Memory B cell (primary cell): ENCODE measurements at regions not wholly inside any gene's neighbourhood (a gene's known extent, or its start where the extent isn't known, plus 50 kb on each side); places are given as distances from the start of the nearest gene placed in this dataset.

ENCODE experiments used
- ATAC-seq: fragments of 150-1000 bp; cut with Tn5 transposase; 2 replicates; pipeline ENCODE4 v1.10.0; 2021; ENCODE audit warnings: low read depth, mild to moderate bottlenecking, moderate library complexity
- DNase-seq, 2 donors: peaks; one replicate each; pipeline ENCODE4 v3.0.0; 2022; ENCODE audit warnings: low spot score in 2 of 2
- H3K27ac Mint-ChIP-seq: one replicate; pipeline ENCODE4 v1.8.0; 2022; ENCODE audit warnings: mild to moderate bottlenecking, moderate library complexity, mixed read lengths
- H3K27me3 Mint-ChIP-seq: one replicate; pipeline ENCODE4 v1.8.0; 2022; ENCODE audit warnings: mixed read lengths
- H3K36me3 Mint-ChIP-seq: one replicate; pipeline ENCODE4 v1.8.0; 2022; ENCODE audit warnings: mild to moderate bottlenecking, mixed read lengths
- H3K4me1 Mint-ChIP-seq: one replicate; pipeline ENCODE4 v1.8.0; 2022; ENCODE audit warnings: mixed read lengths
- H3K4me3 Mint-ChIP-seq: one replicate; pipeline ENCODE4 v1.8.0; 2022; ENCODE audit warnings: mild to moderate bottlenecking, moderate library complexity, mixed read lengths
- H3K9me3 Mint-ChIP-seq: one replicate; pipeline ENCODE4 v1.8.0; 2022; ENCODE audit warnings: mixed read lengths

DNA sequence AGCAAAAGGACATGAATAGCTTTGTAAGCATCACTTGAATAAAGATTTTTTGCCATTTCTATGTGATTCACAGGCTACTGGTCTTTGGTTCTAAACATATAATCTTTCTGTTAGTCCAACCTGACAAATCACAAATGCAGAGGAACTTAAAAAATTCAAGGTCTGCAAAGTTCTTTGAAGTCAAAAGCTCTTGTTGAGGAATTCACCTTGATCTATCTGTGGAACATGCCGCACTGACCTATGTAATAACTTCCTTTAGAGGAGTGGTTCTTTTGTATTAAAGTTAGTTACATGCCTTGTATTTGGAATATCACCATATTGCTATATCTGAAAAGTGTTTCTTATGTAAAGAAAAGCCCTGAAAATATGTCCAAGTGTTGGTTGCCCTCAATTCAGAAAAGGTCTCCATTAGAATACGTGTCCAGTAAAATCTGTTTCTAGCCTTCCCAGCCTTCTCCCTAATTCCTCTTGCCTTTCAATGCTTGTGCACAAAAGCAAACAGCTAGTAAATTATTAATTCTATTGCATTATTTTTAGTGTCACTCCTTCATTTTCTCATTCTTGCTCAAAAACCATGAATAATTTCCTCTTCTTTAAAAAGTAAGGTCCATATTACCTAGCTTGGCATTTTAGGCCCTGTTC, 1192.8 kb downstream of the FLRT2 start:
- peaks cover 13% of the 10 kb centered on the region for H3K9me3 Mint-ChIP-seq
- H3K36me3 Mint-ChIP-seq = no peaks in the 10 kb centered on the region
- DNase-seq = no peak
- no peaks in the 10 kb centered on the region for H3K27me3 Mint-ChIP-seq
- no peak overlapping the region for H3K27ac Mint-ChIP-seq
- no peaks in the 10 kb centered on the region for H3K4me1 Mint-ChIP-seq
- ATAC-seq = no peak
- H3K4me3 Mint-ChIP-seq = no peak overlapping the region

DNA sequence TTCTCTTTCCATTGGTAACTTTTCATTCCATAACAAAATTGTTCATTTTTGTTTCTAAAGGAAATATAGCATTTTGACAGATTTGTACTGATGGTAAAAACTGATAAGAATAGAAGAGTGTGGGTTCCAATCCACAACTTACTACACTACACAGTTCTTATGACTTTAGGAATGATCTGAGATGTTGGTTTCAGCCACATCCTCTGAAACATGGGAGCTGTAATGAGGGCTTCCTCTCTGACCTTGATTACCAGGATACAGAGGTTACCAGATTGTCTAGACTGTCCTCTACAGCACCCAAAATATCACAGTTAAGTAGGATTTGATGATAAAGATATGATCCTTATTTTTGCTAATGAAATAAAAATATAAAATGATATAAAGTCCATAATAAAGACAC, 1184.6 kb downstream of the FLRT2 start:
- Mint-ChIP-seq H3K4me3 (no peak overlapping the region), H3K9me3 (peaks cover 5% of the 10 kb centered on the region), H3K4me1 (no peaks in the 10 kb centered on the region), H3K36me3 (no peaks in the 10 kb centered on the region), H3K27me3 (no peaks in the 10 kb centered on the region), H3K27ac (no peak overlapping the region)
- no peak for ATAC-seq
- no peak for DNase-seq

DNA sequence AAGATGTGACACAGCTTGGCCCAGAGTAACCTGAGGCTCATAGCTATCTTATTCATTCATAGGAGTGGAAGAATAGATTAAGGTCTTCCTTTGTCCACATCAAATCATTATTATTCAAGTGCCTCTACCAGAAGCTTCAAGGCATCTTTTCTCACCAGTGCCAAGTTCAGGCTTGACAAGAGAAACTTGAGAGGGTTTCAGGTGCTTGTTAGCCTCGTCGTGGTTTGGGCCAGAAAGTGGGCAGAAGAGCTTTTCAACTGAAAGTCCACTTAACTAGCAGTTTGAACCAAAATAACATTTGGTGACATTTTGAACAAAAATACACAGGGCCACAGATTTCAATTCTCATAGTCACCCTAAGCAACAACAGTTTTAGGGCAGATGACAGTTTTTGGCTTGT, 1184.2 kb downstream of the FLRT2 start:
- H3K4me3 Mint-ChIP-seq = no peak overlapping the region
- ATAC-seq (no peak), DNase-seq (no peak)
- H3K27me3 Mint-ChIP-seq = no peaks in the 10 kb centered on the region
- H3K9me3 Mint-ChIP-seq = peaks cover 5% of the 10 kb centered on the region
- no peaks in the 10 kb centered on the region for H3K36me3 Mint-ChIP-seq
- H3K4me1 Mint-ChIP-seq = no peaks in the 10 kb centered on the region
- H3K27ac Mint-ChIP-seq = no peak overlapping the region

DNA sequence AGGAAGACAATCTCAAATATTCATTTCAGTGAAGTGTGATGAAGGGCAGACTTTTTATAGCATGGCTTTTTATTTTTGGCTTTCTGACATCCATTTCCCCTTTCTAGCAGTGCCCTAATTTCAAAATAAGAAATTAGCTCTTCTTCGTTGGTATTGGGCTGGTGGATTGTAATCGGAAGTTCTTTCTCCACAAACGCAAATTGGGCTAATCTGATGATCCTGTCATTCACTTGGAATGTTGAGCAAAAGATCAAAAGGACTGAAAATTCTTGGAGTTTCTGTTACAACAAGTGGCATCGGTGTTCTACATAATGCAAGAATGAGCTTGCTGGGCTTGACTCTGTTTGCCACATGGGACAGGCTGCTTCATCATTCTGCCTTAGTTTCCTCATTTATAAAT, 1182.8 kb downstream of the FLRT2 start:
- DNase-seq (no peak), ATAC-seq (no peak)
- H3K4me1 Mint-ChIP-seq = no peaks in the 10 kb centered on the region
- no peaks in the 10 kb centered on the region for H3K27me3 Mint-ChIP-seq
- H3K27ac Mint-ChIP-seq = no peak overlapping the region
- H3K36me3 Mint-ChIP-seq = no peaks in the 10 kb centered on the region
- peaks cover 5% of the 10 kb centered on the region for H3K9me3 Mint-ChIP-seq
- no peak overlapping the region for H3K4me3 Mint-ChIP-seq

DNA sequence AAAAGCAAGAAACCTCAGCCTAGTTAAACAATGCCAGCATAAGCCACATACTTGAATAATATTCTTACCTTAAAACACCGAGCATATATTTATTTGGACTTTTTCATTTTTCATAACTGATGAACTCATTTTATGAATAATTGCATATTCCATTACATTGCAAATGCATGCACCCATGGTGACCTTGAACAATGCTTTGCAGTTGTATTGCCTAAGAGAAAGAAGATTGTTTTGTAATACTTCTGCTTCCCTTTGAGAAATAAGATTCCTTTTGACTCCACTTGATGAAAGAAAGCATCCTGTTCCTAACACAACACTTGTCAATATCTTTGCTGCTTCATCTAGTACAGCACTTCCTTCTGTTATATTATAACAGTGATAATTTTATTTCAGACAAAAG, 1182.2 kb downstream of the FLRT2 start:
- DNase-seq (no peak), ATAC-seq (no peak)
- H3K36me3 Mint-ChIP-seq = no peaks in the 10 kb centered on the region
- H3K9me3 Mint-ChIP-seq = peaks cover 5% of the 10 kb centered on the region
- H3K27me3 Mint-ChIP-seq = no peaks in the 10 kb centered on the region
- H3K4me1 Mint-ChIP-seq = no peaks in the 10 kb centered on the region
- no peak overlapping the region for H3K27ac Mint-ChIP-seq
- H3K4me3 Mint-ChIP-seq = no peak overlapping the region

DNA sequence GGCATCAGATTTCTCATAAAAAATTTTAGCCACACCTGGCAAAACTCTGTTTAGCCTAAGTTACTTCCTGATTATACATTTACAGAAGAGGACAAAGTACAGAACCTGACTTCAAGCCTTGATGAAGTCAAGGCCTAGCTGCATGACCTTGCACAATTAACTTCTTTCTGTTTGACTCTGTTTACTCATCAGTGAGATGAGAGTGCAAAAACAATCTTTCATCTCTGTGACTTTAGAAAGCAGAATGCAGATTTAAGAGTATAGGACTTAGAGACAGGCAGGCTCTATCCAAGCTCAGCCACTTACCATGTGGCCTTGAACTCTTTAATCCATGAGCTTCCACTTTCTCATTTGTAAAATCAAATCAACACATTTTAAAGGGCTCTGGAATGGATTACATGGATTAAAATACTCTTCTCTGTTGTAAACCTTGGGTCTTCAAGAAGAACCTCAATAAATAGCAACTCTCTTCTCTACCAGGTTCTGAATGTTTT, 1178.9 kb downstream of the FLRT2 start:
- no peak overlapping the region for H3K4me3 Mint-ChIP-seq
- H3K9me3 Mint-ChIP-seq = peaks cover 8% of the 10 kb centered on the region
- no peaks in the 10 kb centered on the region for H3K4me1 Mint-ChIP-seq

DNA sequence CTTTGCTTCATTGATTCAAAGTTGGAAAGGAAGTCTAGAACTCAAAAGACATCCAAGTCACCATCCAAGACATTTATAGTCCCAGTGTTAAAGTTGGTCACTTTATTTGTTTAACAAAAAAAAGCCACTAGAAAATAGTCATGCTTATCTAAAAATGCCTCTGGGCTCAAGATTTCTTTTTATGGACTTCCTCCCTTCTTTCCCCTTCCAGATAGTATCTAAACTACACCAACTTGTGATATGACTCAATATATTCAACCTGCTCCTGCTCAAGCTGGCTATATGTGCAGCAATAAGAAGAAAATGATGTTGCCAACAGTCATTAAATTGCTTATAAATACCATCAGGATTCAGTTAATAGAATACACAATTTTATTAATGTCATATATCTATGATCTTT, 1177.1 kb downstream of the FLRT2 start:
- H3K4me3 Mint-ChIP-seq = no peak overlapping the region
- no peaks in the 10 kb centered on the region for H3K36me3 Mint-ChIP-seq
- no peaks in the 10 kb centered on the region for H3K4me1 Mint-ChIP-seq
- DNase-seq (no peak), ATAC-seq (no peak)
- no peak overlapping the region for H3K27ac Mint-ChIP-seq
- H3K27me3 Mint-ChIP-seq = no peaks in the 10 kb centered on the region
- peaks cover 8% of the 10 kb centered on the region for H3K9me3 Mint-ChIP-seq

More for the DNA sequence above, 1178.9 kb downstream of the FLRT2 start:
- no peak for ATAC-seq
- Mint-ChIP-seq H3K27ac (no peak overlapping the region), H3K27me3 (no peaks in the 10 kb centered on the region), H3K36me3 (no peaks in the 10 kb centered on the region)
- no peak for DNase-seq

DNA sequence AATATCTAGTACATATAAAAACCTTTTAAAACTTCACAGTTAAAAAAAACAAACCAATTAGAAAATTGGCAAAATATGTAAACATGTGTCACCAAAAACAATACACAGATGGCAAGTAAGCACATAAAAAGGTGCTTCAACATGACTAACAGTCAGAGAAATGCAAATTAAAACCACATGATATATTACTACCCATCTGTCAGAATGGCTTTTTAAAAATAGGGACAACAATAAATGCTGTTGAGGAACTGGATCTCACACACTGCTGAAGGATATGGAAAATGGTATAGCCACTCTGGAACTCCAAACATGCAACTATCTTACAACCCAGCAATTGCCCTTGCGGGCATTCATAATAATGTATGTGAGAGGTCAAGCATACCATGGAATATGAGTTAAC, 1153.6 kb downstream of the FLRT2 start:
- no peak for DNase-seq
- peaks cover 4% of the 10 kb centered on the region for H3K9me3 Mint-ChIP-seq
- no peaks in the 10 kb centered on the region for H3K36me3 Mint-ChIP-seq
- no peak for ATAC-seq
- no peak overlapping the region for H3K27ac Mint-ChIP-seq
- no peaks in the 10 kb centered on the region for H3K4me1 Mint-ChIP-seq
- H3K4me3 Mint-ChIP-seq = no peak overlapping the region
- H3K27me3 Mint-ChIP-seq = no peaks in the 10 kb centered on the region

DNA sequence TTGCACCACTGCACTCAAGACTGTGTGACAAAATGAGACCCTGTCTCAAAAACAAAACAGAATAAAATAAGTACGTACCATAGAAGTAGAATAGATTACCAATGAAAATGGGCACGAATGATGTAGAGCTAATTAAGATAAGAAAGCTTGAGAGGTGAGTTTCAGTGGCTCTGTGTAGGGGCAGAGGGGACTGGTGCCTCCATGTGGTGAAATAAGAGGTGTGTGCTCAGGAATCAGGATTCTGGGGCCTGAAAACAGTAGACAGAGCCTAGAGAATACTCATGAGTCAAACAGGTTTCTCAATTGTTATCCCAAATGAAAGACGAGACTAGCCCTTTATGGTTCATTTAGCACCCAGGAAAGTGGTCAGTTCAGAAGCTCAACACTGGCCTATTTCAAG, 1145.1 kb downstream of the FLRT2 start:
- ATAC-seq = no peak
- Mint-ChIP-seq H3K27me3 (no peaks in the 10 kb centered on the region), H3K4me1 (no peaks in the 10 kb centered on the region), H3K27ac (no peak overlapping the region), H3K9me3 (peaks cover 9% of the 10 kb centered on the region), H3K36me3 (no peaks in the 10 kb centered on the region), H3K4me3 (no peak overlapping the region)
- no peak for DNase-seq

DNA sequence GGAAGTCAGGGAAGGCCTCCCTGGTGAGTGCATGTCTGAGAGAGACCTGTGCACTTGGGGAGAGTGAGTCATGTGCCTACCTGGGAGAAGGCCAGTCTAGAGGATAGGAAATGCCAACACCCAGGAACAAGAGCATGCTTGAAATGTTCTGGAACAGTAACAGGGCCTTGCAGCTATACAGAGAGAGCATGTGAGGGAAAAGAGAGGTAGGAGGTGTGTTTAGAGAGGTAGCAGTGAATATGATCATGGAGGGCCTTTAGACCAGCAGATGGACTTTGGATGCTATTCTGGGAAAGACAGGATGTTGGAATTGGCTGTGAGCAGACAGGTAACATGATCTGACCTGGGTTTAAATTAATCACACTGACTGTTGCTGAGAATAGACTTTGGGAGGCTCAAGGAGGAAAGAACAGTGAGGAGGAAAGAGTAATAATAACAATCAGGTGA, 1143.6 kb downstream of the FLRT2 start:
- Mint-ChIP-seq H3K27ac (no peak overlapping the region), H3K4me3 (no peak overlapping the region), H3K4me1 (no peaks in the 10 kb centered on the region), H3K36me3 (no peaks in the 10 kb centered on the region), H3K27me3 (no peaks in the 10 kb centered on the region), H3K9me3 (peaks cover 13% of the 10 kb centered on the region)
- no peak for ATAC-seq
- no peak for DNase-seq

DNA sequence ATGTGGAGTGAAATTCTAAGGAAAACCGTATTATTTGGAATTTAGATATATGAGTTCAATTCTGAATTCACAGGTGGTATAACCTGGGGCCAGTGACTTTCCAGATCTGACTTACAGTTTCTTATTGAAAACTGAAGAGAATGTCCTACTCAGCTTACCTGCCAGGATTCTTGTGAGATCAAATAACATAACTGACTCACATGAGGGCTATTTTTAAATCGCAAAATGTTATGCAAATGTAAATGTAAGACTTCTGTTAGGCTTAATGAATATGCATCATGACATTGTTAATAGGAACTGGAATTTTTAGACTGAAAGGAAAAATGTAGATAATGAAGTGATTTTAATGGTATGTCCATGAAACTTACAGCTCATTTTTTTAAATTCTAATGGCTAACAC, 1142.1 kb downstream of the FLRT2 start:
- no peaks in the 10 kb centered on the region for H3K27me3 Mint-ChIP-seq
- H3K27ac Mint-ChIP-seq = no peak overlapping the region
- H3K4me3 Mint-ChIP-seq = no peak overlapping the region
- H3K36me3 Mint-ChIP-seq = no peaks in the 10 kb centered on the region
- ATAC-seq = no peak
- peaks cover 13% of the 10 kb centered on the region for H3K9me3 Mint-ChIP-seq
- no peaks in the 10 kb centered on the region for H3K4me1 Mint-ChIP-seq
- no peak for DNase-seq

DNA sequence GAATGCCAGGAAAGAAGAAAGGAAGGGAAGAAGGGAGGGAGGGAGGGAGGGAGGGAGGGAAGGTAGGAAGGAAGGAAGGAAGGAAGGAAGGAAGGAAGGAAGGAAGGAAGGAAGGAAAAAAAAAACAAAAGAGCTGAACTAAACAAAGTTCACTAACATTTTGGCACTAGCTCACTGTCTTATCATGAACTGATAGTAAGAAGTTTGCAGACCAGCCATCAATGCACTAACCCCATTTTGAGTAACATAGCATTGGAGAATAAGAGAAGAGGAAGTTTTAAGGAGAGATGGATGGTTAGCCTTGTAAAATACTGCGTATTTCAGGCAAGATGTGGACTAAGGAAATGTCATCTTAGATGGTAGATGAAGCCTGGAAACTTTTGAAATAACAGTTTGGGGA, 1136.0 kb downstream of the FLRT2 start:
- DNase-seq (no peak), ATAC-seq (no peak)
- Mint-ChIP-seq H3K4me3 (no peak overlapping the region), H3K9me3 (peaks cover 11% of the 10 kb centered on the region), H3K36me3 (no peaks in the 10 kb centered on the region), H3K27me3 (no peaks in the 10 kb centered on the region), H3K27ac (no peak overlapping the region), H3K4me1 (no peaks in the 10 kb centered on the region)

DNA sequence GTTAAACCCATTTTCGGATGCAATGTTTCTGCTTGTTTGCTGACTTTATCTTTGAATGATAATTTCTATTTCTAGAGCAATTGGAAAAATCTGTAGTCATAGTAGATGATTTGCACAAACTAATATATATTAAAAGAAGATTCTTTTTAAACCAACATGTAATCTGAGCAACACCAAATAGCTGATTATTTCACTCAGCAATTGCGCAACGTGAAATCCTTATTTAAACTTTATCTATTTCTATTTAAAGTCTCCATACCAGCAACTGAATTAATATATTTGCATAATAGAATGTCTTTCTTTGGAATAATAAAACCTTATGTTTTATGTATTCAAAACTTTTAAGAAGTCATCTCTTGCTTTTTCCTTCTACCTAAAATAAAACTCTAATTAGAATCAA, 1132.4 kb downstream of the FLRT2 start:
- no peak overlapping the region for H3K4me3 Mint-ChIP-seq
- DNase-seq (no peak), ATAC-seq (no peak)
- H3K4me1 Mint-ChIP-seq = no peaks in the 10 kb centered on the region
- no peaks in the 10 kb centered on the region for H3K27me3 Mint-ChIP-seq
- peaks cover 10% of the 10 kb centered on the region for H3K9me3 Mint-ChIP-seq
- H3K36me3 Mint-ChIP-seq = no peaks in the 10 kb centered on the region
- no peak overlapping the region for H3K27ac Mint-ChIP-seq

DNA sequence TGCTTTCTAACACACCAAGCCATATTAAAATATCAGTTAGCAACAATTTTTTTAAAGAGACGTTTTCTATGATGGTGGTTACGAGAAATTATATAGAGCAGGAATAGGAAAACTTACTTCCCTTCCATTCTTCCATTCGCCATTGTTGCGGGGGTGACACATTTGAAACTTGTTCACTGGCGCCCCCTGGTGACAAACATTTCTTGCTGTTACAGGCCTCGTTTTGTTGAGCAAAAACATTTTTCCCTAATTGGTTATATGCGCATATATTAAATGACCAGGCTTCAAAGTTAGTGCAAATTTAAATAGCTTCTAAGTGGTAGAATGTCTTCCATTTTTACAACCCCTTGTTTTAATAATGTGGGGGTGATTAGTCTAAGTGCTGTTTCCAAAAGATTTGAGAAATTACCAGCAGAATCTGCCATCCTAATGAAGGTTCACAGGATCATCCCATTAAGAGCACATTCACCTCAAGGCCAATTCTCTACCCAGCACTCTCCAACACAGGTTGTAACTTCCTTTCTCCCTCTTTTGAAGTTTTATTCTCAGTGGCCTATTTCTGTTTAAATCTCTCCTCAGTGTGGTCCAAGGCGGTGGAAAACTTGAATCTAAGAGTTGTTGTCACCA, 1124.7 kb downstream of the FLRT2 start:
- H3K36me3 Mint-ChIP-seq = no peaks in the 10 kb centered on the region
- DNase-seq (no peak), ATAC-seq (no peak)

DNA sequence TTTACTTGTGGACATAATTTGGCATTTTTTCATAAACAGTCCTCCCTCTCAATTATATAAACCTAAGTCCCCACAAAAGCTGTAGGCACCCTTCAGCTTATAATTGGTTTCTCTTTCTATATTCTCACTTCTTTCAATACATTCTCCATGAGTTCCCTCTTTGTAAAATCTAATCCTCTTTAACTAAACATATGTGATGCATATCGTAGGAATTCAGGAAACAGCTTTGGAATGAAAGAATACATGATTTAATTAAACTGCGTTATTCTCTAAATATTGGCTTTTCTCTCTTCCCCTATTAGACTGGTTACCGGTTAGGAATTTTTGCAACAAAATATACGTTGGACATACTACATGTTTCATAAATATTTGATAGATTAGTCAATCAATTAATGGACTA, 1122.6 kb downstream of the FLRT2 start:
- H3K27me3 Mint-ChIP-seq = no peaks in the 10 kb centered on the region
- peaks cover 12% of the 10 kb centered on the region for H3K9me3 Mint-ChIP-seq
- H3K4me1 Mint-ChIP-seq = no peaks in the 10 kb centered on the region
- H3K4me3 Mint-ChIP-seq = no peak overlapping the region
- DNase-seq (no peak), ATAC-seq (no peak)
- H3K27ac Mint-ChIP-seq = no peak overlapping the region
- no peaks in the 10 kb centered on the region for H3K36me3 Mint-ChIP-seq

More for the DNA sequence above, 1124.7 kb downstream of the FLRT2 start:
- Mint-ChIP-seq H3K27ac (no peak overlapping the region), H3K9me3 (peaks cover 9% of the 10 kb centered on the region), H3K4me1 (no peaks in the 10 kb centered on the region), H3K27me3 (no peaks in the 10 kb centered on the region), H3K4me3 (no peak overlapping the region)
